ENCODE measurements at regions not wholly inside any gene's neighbourhood (a gene's known extent, or its start where the extent isn't known, plus 50 kb on each side); places are given as distances from the start of the nearest gene placed in this dataset.

GRCh38 chr5:122723606-122724352, 51.1 kb upstream of the SNX2 start:
- peak; percentile 59 for DNase-seq
